ENCODE measurements at regions not wholly inside any gene's neighbourhood (a gene's known extent, or its start where the extent isn't known, plus 50 kb on each side); places are given as distances from the start of the nearest gene placed in this dataset.

DNA sequence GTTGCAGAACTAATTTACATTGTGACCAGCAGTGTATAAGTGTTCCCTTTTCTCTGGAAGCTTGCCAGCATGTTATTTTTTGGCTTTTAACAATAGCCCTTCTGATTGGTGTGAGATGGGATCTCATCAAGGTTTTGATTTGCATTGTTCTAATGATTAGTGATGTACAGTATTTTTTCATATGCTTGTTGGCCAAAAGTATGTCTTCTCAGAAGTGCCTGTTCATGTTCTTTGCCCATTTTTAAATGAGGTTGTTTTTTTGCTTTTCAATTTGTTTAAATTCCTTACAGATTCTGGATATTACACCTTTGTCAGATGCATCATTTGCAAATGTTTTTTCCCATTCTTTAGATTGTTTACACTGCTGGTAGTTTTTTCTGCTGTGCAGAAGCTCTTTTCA, 627.0 kb upstream of the CNTNAP2 start:
- Histone ChIP-seq H3K27me3 (ENCODE audit: insufficient read depth in 3 of 3, low read length in 2 of 3) (no peaks in the 10 kb centered on the region), H3K36me3 (ENCODE audit: insufficient read depth in 1 of 2, low read depth in 1 of 2) (no peaks in the 10 kb centered on the region), H3K9me3 (peaks cover 10% of the 10 kb centered on the region), H3K4me1 (no peaks in the 10 kb centered on the region), H3K27ac (no peak overlapping the region), H3K4me3 (no peak overlapping the region)
- no peak for TF ChIP-seq CTCF (IDR thresholded peaks at IDR 0.05)
- no peak for ATAC-seq
- intact Hi-C loops (cut with DNase I): no loop called here
- no peak for DNase-seq

- no peak for TF ChIP-seq CTCF (IDR thresholded peaks at IDR 0.05)
- Histone ChIP-seq H3K27ac (no peak overlapping the region), H3K9me3 (peaks cover 10% of the 10 kb centered on the region), H3K36me3 (ENCODE audit: insufficient read depth in 1 of 2, low read depth in 1 of 2) (no peaks in the 10 kb centered on the region), H3K27me3 (ENCODE audit: insufficient read depth in 3 of 3, low read length in 2 of 3) (no peaks in the 10 kb centered on the region), H3K4me1 (no peaks in the 10 kb centered on the region), H3K4me3 (no peak overlapping the region)
- 13 to 17% (median 14%) methylated on average over 2 of the region's 2 CpGs for WGBS, 3 donors
- no peak for DNase-seq
- intact Hi-C loops (cut with DNase I): no loop called here
- no peak for ATAC-seq
Observed at GRCh38 chr7:145488816-145489215, 627.8 kb upstream of the CNTNAP2 start.

DNA sequence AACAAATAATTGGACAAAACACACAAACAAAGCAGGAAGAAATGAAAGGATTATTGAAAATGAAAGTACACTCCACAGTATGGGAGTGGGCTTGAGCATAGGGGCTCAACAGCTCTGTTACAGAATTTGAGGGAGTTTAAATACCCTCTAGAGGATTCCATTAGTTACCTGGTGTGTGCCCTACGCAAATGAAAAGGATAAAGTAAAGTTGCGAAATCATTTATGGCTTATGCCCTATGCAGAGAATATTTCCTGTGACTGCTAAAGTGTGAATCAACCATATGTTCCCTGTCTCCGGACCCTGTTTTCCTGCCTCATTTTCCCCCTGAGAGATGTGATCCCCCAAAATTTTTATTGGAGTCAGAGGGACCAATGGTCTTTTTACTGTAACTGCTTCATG, 634.6 kb upstream of the CNTNAP2 start:
- no peak overlapping the region for H3K27ac ChIP-seq
- DNase-seq (no peak), ATAC-seq (no peak)
- no peak overlapping the region for H3K4me3 ChIP-seq
- intact Hi-C loops (cut with DNase I): no loop called here
- no peaks in the 10 kb centered on the region for H3K36me3 ChIP-seq (ENCODE audit: insufficient read depth in 1 of 2, low read depth in 1 of 2)
- H3K4me1 ChIP-seq: no peaks in the 10 kb centered on the region
- WGBS, 3 donors: 59 to 97% (median 75%) methylated on average over 3 of the region's 3 CpGs
- H3K9me3 ChIP-seq: no peaks in the 10 kb centered on the region
- H3K27me3 ChIP-seq (ENCODE audit: insufficient read depth in 3 of 3, low read length in 2 of 3): no peaks in the 10 kb centered on the region
- no peak for TF ChIP-seq CTCF (IDR thresholded peaks at IDR 0.05)

GRCh38 chr7:145478541-145478940, 638.1 kb upstream of the CNTNAP2 start:
- Histone ChIP-seq H3K9me3 (no peaks in the 10 kb centered on the region), H3K36me3 (ENCODE audit: insufficient read depth in 1 of 2, low read depth in 1 of 2) (no peaks in the 10 kb centered on the region), H3K4me3 (no peak overlapping the region), H3K4me1 (no peaks in the 10 kb centered on the region), H3K27me3 (ENCODE audit: insufficient read depth in 3 of 3, low read length in 2 of 3) (no peaks in the 10 kb centered on the region), H3K27ac (no peak overlapping the region)
- no peak for TF ChIP-seq CTCF (IDR thresholded peaks at IDR 0.05)
- intact Hi-C loops (cut with DNase I): no loop called here
- DNase-seq: no peak
- WGBS, 3 donors: 38 to 46% (median 43%) methylated on average over 3 of the region's 3 CpGs
- no peak for ATAC-seq

DNA sequence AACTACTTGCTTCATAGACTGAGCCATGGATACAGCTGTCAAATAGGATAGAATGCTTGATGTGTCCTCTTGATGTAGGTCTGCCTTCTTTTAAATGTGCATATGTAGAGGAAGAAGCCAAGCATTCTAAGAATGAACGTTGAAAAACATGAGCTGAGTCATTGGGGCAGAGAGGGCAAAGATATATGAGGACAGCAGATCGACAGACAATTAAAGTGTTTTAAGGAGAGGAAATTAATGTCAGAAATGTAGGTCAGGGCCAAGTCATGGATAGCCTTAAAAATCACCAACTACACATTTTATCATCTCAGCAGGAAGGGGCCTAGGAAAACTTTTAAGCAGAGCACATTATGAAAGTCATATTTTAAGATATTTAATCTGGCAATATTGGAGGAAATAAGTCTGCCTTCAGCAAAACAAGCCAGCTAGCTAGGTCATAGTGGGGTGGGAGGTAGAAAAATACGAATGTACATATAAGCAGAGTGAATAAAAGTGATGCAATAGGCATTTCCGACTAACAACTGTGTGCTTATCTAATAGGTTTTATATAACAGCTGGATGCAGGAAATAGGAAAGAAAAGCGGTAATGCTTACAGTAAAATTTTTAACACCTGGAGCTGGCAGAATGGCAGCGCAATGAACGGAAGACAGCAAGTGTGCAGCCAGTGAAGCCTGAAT, 638.3 kb upstream of the TPK1 start:
- Histone ChIP-seq H3K9me3 (no peaks in the 10 kb centered on the region), H3K27ac (no peak overlapping the region), H3K27me3 (ENCODE audit: insufficient read depth in 3 of 3, low read length in 2 of 3) (no peaks in the 10 kb centered on the region), H3K4me1 (no peaks in the 10 kb centered on the region), H3K4me3 (no peak overlapping the region), H3K36me3 (ENCODE audit: insufficient read depth in 1 of 2, low read depth in 1 of 2) (no peaks in the 10 kb centered on the region)
- no peak for TF ChIP-seq CTCF (IDR thresholded peaks at IDR 0.05)
- no peak for DNase-seq
- intact Hi-C loops (cut with DNase I): no loop called here
- 49 to 50% (median 50%) methylated on average over 7 of the region's 7 CpGs for WGBS, 3 donors
- ATAC-seq: no peak
